ENCODE measurements at regions not wholly inside any gene's neighbourhood (a gene's known extent, or its start where the extent isn't known, plus 50 kb on each side); places are given as distances from the start of the nearest gene placed in this dataset.

GRCh38 chr2:18167871-18168270 lies 289.4 kb downstream of the KCNS3 start:
- no peak overlapping the region for H3K56ac ChIP-seq (ENCODE audit: extremely low read depth, insufficient read depth, low read length)
- no peak overlapping the region for H2AK9ac ChIP-seq (replicated peaks; ENCODE audit: low read depth, low read length, poor library complexity)
- H4K8ac ChIP-seq (ENCODE audit: low read depth in 2 of 2, low read length in 2 of 2), result no peak overlapping the region
- no peak overlapping the region for H3K9ac ChIP-seq (ENCODE audit: low read depth, low read length)
- H3K27ac ChIP-seq (ENCODE audit: insufficient read depth, low read length), result no peak overlapping the region
- no peak overlapping the region for H3K14ac ChIP-seq (replicated peaks; ENCODE audit: low read depth, low read length)
- no peak overlapping the region for H2BK120ac ChIP-seq (ENCODE audit: low read depth, low read length)
- ChIA-PET CTCF (interaction anchor here (0.6 to 0.8 kb wide), 3 partner anchors 17 to 211 kb away, joined by 3 read pairs; no protein-coding TSS in a partner anchor), POLR2A (ENCODE audit: unreplicated experiment) (no interaction called here)
- no peak overlapping the region for H4K91ac ChIP-seq (ENCODE audit: insufficient read depth, low read depth, low read length)
- DNase-seq (no peak), ATAC-seq (ENCODE audit: low read depth) (no peak)
- no peak overlapping the region for H2BK20ac ChIP-seq (ENCODE audit: low read depth, low read length)
- H2BK15ac ChIP-seq (ENCODE audit: low read depth, low read length), result no peak overlapping the region
- BruUV-seq (replicated peaks), result no TSS peak
- H4K20me1 ChIP-seq (ENCODE audit: insufficient read depth, low read length), result no peaks in the 10 kb centered on the region
- H4K5ac ChIP-seq (ENCODE audit: low read depth, low read length), result no peak overlapping the region
- no peaks in the 10 kb centered on the region for H3K9me3 ChIP-seq (ENCODE audit: control insufficient read depth, insufficient read depth, low read length)
- H3K79me1 ChIP-seq (ENCODE audit: low read depth in 1 of 2, low read length in 2 of 2), result no peaks in the 10 kb centered on the region
- H3K4me3 ChIP-seq (ENCODE audit: insufficient read depth, low read depth, low read length), result no peak overlapping the region
- H3K4ac ChIP-seq (ENCODE audit: low read depth, low read length), result no peak overlapping the region
- H3K9me1 ChIP-seq (ENCODE audit: insufficient read depth, low read length), result no peaks in the 10 kb centered on the region
- 93% methylated on average over 5 of the region's 8 CpGs; no CpG with 5 or more reads in 1 of the 2 experiments for WGBS, 2 experiments (ENCODE audit: extremely low coverage in 2 of 2, insufficient read length in 1 of 2)
- in situ Hi-C loops (cut with MboI; ENCODE audit: low sequenced_read_pairs) (loop anchor here (25.0 kb wide), 1 partner anchor 306 kb away; no protein-coding TSS in a partner anchor), intact Hi-C loops (cut with micrococcal nuclease) (no loop called here), dilution Hi-C loops (cut with HindIII; ENCODE audit: low sequenced_read_pairs, unreplicated experiment) (no loop called here)
- H2AK5ac ChIP-seq (ENCODE audit: low read depth, low read length), result no peak overlapping the region
- H3K18ac ChIP-seq (ENCODE audit: low read depth, low read length), result no peak overlapping the region
- H3K27me3 ChIP-seq (ENCODE audit: control insufficient read depth, insufficient read depth, low read length), result no peaks in the 10 kb centered on the region
- H2AFZ ChIP-seq (replicated peaks; ENCODE audit: low read length, poor library complexity), result no peak overlapping the region
- no peak overlapping the region for H3K23ac ChIP-seq (ENCODE audit: low read depth, low read length)
- H3K4me2 ChIP-seq (ENCODE audit: low read depth, low read length), result no peak overlapping the region
- TF ChIP-seq RCOR1 (IDR thresholded peaks at IDR 0.05; ENCODE audit: insufficient replicate concordance, low read length) (no peak), MXI1 (IDR thresholded peaks at IDR 0.05; ENCODE audit: borderline replicate concordance, low read depth, low read length) (no peak), USF2 (IDR thresholded peaks at IDR 0.05; ENCODE audit: low read depth, low read length) (no peak), SMC3 (IDR thresholded peaks at IDR 0.05; ENCODE audit: low read depth, low read length) (no peak), ELK1 (IDR thresholded peaks at IDR 0.05; ENCODE audit: borderline replicate concordance, low read depth, low read length) (no peak), CTCF (conservative IDR thresholded peaks at IDR 0.05; ENCODE audit: low read depth, low read length) (no peak), RFX5 (IDR thresholded peaks at IDR 0.05; ENCODE audit: low read depth, low read length) (no peak), BHLHE40 (IDR thresholded peaks at IDR 0.05; ENCODE audit: low read depth, low read length) (no peak), RAD21 (IDR thresholded peaks at IDR 0.05; ENCODE audit: low read length) (no peak), CHD1 (IDR thresholded peaks at IDR 0.05; ENCODE audit: low read depth, low read length) (no peak), POLR2A (IDR thresholded peaks at IDR 0.05; ENCODE audit: low read depth, low read length) (no peak), NFE2L2 (IDR thresholded peaks at IDR 0.05; ENCODE audit: low read depth, low read length) (no peak), CEBPB (IDR thresholded peaks at IDR 0.05; ENCODE audit: low read depth, low read length) (no peak)
- no peaks in the 10 kb centered on the region; the same call in 1 of the 2 replicates for H3K4me1 ChIP-seq (ENCODE audit: control insufficient read depth, insufficient read depth, low read length)
- no peaks in the 10 kb centered on the region for H3K36me3 ChIP-seq (ENCODE audit: control insufficient read depth, insufficient read depth, low read length)
- H2BK5ac ChIP-seq (ENCODE audit: low read depth, low read length, poor library complexity, severe bottlenecking), result no peak overlapping the region

All from IMR-90 (cell line).